GM12872 (cell line): ENCODE measurements at regions not wholly inside any gene's neighbourhood (a gene's known extent, or its start where the extent isn't known, plus 50 kb on each side); places are given as distances from the start of the nearest gene placed in this dataset.

Experiments
- TF ChIP-seq, protein P1 (sequence below): IDR thresholded peaks from 3 replicates; pipeline ENCODE4 v1.5.1; 2011; ENCODE audit warnings: low read depth, mild to moderate bottlenecking, low read length, moderate library complexity; ENCODE audit not compliant: insufficient read depth

DNA sequence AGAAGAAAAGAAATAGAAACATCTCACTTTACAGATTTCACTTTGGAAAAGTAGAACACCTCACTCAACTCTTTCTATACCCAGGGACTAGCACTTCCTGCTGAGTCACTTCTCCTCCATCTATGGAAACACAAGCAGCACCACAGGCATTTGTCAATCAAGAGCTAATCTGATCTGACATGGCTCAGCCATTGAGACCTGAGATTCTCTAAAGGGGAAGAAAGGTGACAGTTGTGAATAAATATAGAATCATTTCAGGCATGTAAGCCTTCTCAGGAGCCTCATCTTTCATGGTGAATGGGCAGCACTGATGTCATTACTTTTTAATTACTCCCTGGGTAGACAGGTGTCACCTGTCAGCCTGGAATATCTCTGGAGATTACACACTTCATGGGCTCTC, 559.8 kb downstream of the HINT1 start:
- TF ChIP-seq, protein P1, sequence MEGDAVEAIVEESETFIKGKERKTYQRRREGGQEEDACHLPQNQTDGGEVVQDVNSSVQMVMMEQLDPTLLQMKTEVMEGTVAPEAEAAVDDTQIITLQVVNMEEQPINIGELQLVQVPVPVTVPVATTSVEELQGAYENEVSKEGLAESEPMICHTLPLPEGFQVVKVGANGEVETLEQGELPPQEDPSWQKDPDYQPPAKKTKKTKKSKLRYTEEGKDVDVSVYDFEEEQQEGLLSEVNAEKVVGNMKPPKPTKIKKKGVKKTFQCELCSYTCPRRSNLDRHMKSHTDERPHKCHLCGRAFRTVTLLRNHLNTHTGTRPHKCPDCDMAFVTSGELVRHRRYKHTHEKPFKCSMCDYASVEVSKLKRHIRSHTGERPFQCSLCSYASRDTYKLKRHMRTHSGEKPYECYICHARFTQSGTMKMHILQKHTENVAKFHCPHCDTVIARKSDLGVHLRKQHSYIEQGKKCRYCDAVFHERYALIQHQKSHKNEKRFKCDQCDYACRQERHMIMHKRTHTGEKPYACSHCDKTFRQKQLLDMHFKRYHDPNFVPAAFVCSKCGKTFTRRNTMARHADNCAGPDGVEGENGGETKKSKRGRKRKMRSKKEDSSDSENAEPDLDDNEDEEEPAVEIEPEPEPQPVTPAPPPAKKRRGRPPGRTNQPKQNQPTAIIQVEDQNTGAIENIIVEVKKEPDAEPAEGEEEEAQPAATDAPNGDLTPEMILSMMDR, result no peak

DNA sequence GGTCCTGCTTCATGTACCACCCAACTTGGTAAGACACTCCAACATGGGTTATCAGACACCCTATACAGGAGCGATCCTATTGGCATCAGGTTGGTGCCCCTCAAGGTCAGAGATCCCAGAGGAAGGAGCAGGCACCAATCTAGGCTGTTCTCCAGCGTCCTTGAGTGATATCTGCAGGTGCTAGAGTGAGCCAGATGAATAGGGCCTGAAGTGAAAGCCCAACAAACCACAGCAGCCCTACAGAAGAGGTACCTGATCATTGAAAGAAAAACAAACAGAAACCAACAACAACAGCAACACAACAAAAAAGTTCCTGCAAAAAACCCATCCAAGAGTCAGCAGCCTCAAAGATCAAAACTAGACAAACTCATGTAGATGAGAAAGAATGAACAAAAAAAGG, 584.8 kb downstream of the HINT1 start:
- TF ChIP-seq, protein P1, result no peak

DNA sequence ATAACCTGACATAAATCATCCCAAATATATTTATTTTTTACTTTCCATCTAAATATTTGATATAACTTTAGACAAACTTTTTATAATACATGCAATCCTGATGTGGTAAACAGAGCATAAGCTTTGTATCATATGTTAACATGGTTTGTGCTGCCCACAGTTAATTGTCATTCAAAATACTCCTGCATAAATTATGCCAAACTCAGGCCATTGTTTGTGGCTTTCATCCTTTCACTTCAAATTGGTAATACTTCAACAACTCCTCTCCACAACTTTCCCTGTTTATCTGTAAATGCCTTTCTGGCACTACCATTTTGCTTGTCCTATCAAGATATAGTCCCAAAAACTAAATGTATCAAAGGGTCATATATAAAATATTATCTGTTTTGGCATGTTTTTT, 586.7 kb downstream of the HINT1 start:
- TF ChIP-seq, protein P1, result no peak

DNA sequence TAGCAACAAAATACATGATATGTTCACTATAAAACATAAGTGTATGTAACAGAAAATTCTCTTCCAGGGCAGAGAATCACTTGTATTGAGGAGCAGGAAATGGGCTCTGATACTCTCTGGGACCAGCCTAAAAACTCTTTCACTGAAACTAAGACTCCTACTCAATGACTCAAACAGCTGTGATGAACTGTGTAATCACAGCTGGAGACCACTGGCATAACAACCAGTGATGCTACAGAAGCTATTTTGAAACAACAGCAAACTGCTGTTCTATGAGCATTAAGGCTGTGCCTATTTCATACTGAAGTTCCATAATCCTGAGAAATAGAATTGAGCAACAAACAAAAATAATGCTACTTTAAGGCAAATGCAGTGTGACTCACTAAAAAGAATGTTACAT, 594.0 kb downstream of the HINT1 start:
- TF ChIP-seq, protein P1, result no peak

DNA sequence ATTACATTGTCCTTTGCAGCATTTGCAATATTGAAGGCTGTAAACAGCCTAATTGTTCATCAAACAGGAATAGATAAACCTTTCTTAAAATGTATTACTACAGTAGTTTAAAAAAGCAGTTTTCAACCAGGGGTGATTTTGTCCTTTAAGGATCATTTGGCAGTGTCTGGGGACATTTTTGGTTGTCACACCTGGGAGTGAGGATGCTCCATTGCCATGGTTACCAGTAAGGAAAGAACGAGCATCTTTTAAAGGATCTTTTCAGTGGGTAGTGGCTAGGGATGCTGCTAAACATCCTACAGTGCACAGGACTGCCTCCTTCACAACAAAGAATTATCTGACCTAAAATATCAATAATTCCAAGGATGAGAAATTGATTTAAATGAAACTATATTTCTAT, 596.3 kb downstream of the HINT1 start:
- TF ChIP-seq, protein P1, result no peak

DNA sequence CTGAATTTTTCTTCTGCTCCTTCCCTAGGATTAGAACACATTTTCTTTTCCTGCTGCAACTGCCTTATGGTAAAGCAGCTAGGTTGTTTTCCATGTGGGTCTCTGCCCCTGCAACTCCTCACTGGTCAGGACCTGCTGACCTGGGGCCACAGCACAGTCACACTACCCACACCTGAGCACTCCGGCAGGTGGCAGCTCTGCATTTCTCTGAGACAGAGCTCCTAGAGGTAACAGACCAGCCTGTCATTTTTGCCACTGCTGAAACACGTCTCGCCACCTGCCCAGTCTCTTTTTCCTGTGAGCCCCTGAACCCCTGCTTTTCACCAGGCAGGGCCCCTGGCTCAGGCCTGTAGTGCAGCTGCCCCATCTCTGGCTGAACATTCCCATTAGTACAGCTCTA, 609.6 kb downstream of the HINT1 start:
- TF ChIP-seq, protein P1, result no peak

DNA sequence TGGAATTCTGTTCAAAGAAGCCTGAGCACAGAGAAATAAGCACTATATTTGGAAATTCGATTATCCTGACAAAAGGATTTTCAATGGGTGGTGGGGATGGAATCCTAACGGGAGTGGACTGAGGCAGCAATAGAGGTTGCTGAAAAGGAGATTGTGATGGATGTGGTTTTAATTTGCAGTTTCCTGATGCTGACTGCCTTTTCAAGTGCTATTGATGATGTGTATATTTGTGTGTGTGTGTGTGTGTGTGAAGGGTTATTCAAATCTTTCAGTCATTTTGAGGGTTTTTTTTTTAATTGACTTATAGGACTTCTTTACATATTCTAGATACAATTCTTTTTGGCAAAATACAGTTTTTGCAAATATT, 614.5 kb downstream of the HINT1 start:
- TF ChIP-seq, protein P1, result no peak
